NCI-H460 (cell line): ENCODE measurements at regions not wholly inside any gene's neighbourhood (a gene's known extent, or its start where the extent isn't known, plus 50 kb on each side); places are given as distances from the start of the nearest gene placed in this dataset.
"Not testable (repeated sequence)": the region's sequence is repeated elsewhere in the genome, so short reads cannot be mapped to it uniquely, and the experiment has no call there.

Source experiments
- DNase-seq: peaks from one replicate; pipeline ENCODE4 v3.0.0-alpha.2; 2016; ENCODE audit warnings: low read depth; ENCODE audit errors: extremely low read depth

- DNase-seq: no peak
Observed at GRCh38 chr10:33673839-33674415, 339.5 kb upstream of the NRP1 start.

- no peak for DNase-seq
Observed at GRCh38 chr10:33669904-33670303, 335.4 kb upstream of the NRP1 start.

- DNase-seq: no peak
Observed at GRCh38 chr10:33666686-33667480, 332.4 kb upstream of the NRP1 start.

GRCh38 chr10:33665501-33665900 lies 331.0 kb upstream of the NRP1 start:
- no peak for DNase-seq

- no peak for DNase-seq
Observed at GRCh38 chr10:33664070-33664469, 329.6 kb upstream of the NRP1 start.

- no peak for DNase-seq
Observed at GRCh38 chr10:33661580-33662336, 327.3 kb upstream of the NRP1 start.

- DNase-seq: no peak
Observed at GRCh38 chr10:33660329-33660728, 325.9 kb upstream of the NRP1 start.

GRCh38 chr10:33657913-33658312 lies 323.4 kb upstream of the NRP1 start:
- DNase-seq: no peak

- DNase-seq: no peak
Observed at GRCh38 chr10:33657154-33657908, 322.9 kb upstream of the NRP1 start.

- no peak for DNase-seq
Observed at GRCh38 chr10:33655921-33656320, 321.5 kb upstream of the NRP1 start.

GRCh38 chr10:33655165-33655815 lies 320.8 kb upstream of the NRP1 start:
- DNase-seq: no peak

GRCh38 chr10:33653584-33654367 lies 319.3 kb upstream of the NRP1 start:
- no peak for DNase-seq

- DNase-seq: no peak
Observed at GRCh38 chr10:33652870-33653269, 318.4 kb upstream of the NRP1 start.

- DNase-seq: not testable (repeated sequence)
Observed at GRCh38 chr10:33650131-33650530, 315.7 kb upstream of the NRP1 start.

- DNase-seq: no peak
Observed at GRCh38 chr10:33643042-33643441, 308.6 kb upstream of the NRP1 start.

GRCh38 chr10:33638891-33639290 lies 304.4 kb upstream of the NRP1 start:
- no peak for DNase-seq

GRCh38 chr10:33638374-33638773 lies 303.9 kb upstream of the NRP1 start:
- DNase-seq: no peak

- DNase-seq: no peak
Observed at GRCh38 chr10:33635967-33636515, 301.6 kb upstream of the NRP1 start.

GRCh38 chr10:33632432-33632831 lies 298.0 kb upstream of the NRP1 start:
- no peak for DNase-seq
